ENCODE measurements at regions not wholly inside any gene's neighbourhood (a gene's known extent, or its start where the extent isn't known, plus 50 kb on each side); places are given as distances from the start of the nearest gene placed in this dataset.

DNA sequence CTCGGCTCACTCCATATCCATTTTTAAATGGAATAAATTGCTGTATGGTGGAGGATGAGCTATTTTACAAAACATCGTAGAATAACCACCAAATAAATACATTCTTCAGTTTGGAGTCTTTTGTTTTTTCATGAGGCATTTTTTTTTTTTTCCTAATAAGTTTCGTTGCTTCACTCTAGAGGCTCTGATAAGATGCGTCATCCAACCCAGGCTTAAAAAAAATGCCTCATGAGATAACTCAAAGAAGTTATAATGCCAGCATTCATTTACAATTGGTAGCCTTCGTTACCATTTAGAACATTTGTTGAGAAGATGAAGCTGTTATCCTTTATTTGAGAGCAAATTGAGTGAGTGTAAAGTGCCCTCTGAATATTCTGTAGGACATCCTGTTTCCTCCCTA, 172.2 kb upstream of the CENPE start:
- Histone ChIP-seq H2AFZ (ENCODE audit: low read depth, low read length) (no peak overlapping the region), H3K9me3 (replicated peaks; ENCODE audit: control insufficient read depth, insufficient read depth, low read depth, low read length) (no peaks in the 10 kb centered on the region), H3K27ac (ENCODE audit: extremely low read depth, low read depth, low read length) (no peak overlapping the region), H3K4me2 (ENCODE audit: insufficient read depth, low read length) (no peak overlapping the region), H3K4me1 (replicated peaks in 1 of 2; ENCODE audit: control insufficient read depth in 2 of 2, insufficient read depth in 2 of 2, low read length in 2 of 2) (no peaks in the 10 kb centered on the region), H3K9me1 (ENCODE audit: control insufficient read depth, insufficient read depth, low read length) (no peaks in the 10 kb centered on the region), H4K20me1 (replicated peaks; ENCODE audit: control insufficient read depth, insufficient read depth, low read length) (no peaks in the 10 kb centered on the region), H3K9ac (ENCODE audit: insufficient read depth in 1 of 2, low read depth in 2 of 2, low read length in 2 of 2) (no peak overlapping the region), H3K79me2 (ENCODE audit: control insufficient read depth, insufficient read depth, low read length) (no peaks in the 10 kb centered on the region), H3K27me3 (ENCODE audit: control insufficient read depth in 2 of 2, insufficient read depth in 2 of 2, low read length in 2 of 2) (no peaks in the 10 kb centered on the region), H3K4me3 (no peak overlapping the region), H3K36me3 (ENCODE audit: control insufficient read depth, insufficient read depth, low read length) (no peaks in the 10 kb centered on the region)
- FAIRE-seq (no peak), DNase-seq (ENCODE audit: extremely low read depth in 1 of 4, low spot score in 3 of 4) (no peak), ATAC-seq (no peak)
- no TSS peak for BruUV-seq (replicated peaks)
- in situ Hi-C loops (cut with MboI) = no loop called here
- WGBS (ENCODE audit: insufficient coverage, low coverage, missing lambda C conversion rate) = 4% methylated on average over 5 of the region's 5 CpGs
- CTCF ChIA-PET (ENCODE audit: low intra/inter-chr PET ratio) = no interaction called here
- POLR2A ChIA-PET = no interaction called here
- intact Hi-C loops (cut with micrococcal nuclease) = no loop called here
- TF ChIP-seq BRD4 (IDR thresholded peaks at IDR 0.05) (no peak), PHB2 (IDR thresholded peaks at IDR 0.05; ENCODE audit: low read depth) (no peak), CLOCK (CRISPR knock-in tag; IDR thresholded peaks at IDR 0.05; ENCODE audit: borderline replicate concordance) (no peak), RNF219 (CRISPR knock-in tag; IDR thresholded peaks at IDR 0.05) (no peak), ZNF436 (CRISPR knock-in tag; IDR thresholded peaks at IDR 0.05) (no peak), NEUROD1 (IDR thresholded peaks at IDR 0.05; ENCODE audit: borderline replicate concordance, low read depth, low read length, partially characterized antibody) (no peak), SMC3 (conservative IDR thresholded peaks at IDR 0.05; ENCODE audit: insufficient read depth, low read depth, low read length) (no peak), PURB (CRISPR knock-in tag; IDR thresholded peaks at IDR 0.05; ENCODE audit: low read depth) (no peak), ZNF232 (CRISPR knock-in tag; IDR thresholded peaks at IDR 0.05) (no peak)
- TF ChIP-seq, protein P1, sequence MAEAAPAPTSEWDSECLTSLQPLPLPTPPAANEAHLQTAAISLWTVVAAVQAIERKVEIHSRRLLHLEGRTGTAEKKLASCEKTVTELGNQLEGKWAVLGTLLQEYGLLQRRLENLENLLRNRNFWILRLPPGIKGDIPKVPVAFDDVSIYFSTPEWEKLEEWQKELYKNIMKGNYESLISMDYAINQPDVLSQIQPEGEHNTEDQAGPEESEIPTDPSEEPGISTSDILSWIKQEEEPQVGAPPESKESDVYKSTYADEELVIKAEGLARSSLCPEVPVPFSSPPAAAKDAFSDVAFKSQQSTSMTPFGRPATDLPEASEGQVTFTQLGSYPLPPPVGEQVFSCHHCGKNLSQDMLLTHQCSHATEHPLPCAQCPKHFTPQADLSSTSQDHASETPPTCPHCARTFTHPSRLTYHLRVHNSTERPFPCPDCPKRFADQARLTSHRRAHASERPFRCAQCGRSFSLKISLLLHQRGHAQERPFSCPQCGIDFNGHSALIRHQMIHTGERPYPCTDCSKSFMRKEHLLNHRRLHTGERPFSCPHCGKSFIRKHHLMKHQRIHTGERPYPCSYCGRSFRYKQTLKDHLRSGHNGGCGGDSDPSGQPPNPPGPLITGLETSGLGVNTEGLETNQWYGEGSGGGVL (CRISPR knock-in tag; IDR thresholded peaks at IDR 0.05) = no peak

All from K562 (cell line).